ENCODE measurements at regions not wholly inside any gene's neighbourhood (a gene's known extent, or its start where the extent isn't known, plus 50 kb on each side); places are given as distances from the start of the nearest gene placed in this dataset.

GRCh38 chr3:170806676-170807075 lies 63.3 kb downstream of the RPL22L1 start:
- no peak for TF ChIP-seq CTCF (conservative IDR thresholded peaks at IDR 0.05; ENCODE audit: low read length)
- TF ChIP-seq EZH2phosphoT487 (IDR thresholded peaks at IDR 0.05; ENCODE audit: borderline replicate concordance, low read depth, low read length): no peak

Data from OCI-LY7 (cell line).